K562 (cell line): ENCODE measurements at regions not wholly inside any gene's neighbourhood (a gene's known extent, or its start where the extent isn't known, plus 50 kb on each side); places are given as distances from the start of the nearest gene placed in this dataset.

ENCODE experiments used
- KDM1A ChIP-seq, 2 experiments: fragments of 450-650 bp; IDR thresholded peaks; 2 replicates each; pipeline ENCODE4 v1.6.1; 2016; ENCODE audit warnings: mild to moderate bottlenecking in 2 of 2
- NFE2L1 ChIP-seq: fragments of 450-650 bp; IDR thresholded peaks from 2 replicates; pipeline ENCODE4 v1.6.1; 2016; ENCODE audit warnings: missing genetic modification characterization, low read depth, mild to moderate bottlenecking, missing compliant biosample characterization, moderate library complexity, borderline replicate concordance
- POLR2AphosphoS2 ChIP-seq: IDR thresholded peaks from 2 replicates; pipeline ENCODE4 v1.6.1; 2012; ENCODE audit warnings: low read length, improper control_type of control experiment
- POLR2AphosphoS5 ChIP-seq: IDR thresholded peaks from 2 replicates; pipeline ENCODE4 v1.6.1; 2011; ENCODE audit warnings: mild to moderate bottlenecking, low read depth, low read length, moderate library complexity; ENCODE audit not compliant: control insufficient read depth, insufficient read depth
- RFX5 ChIP-seq: IDR thresholded peaks from 2 replicates; pipeline ENCODE4 v1.6.1; 2011; ENCODE audit warnings: low read depth, mild to moderate bottlenecking, improper control_type of control experiment, low read length
- ZFX ChIP-seq: sonication (generic); formaldehyde crosslinking; IDR thresholded peaks from 2 replicates; pipeline ENCODE4 v1.8.0; 2022; ENCODE audit warnings: mild to moderate bottlenecking, missing genetic modification reagents, moderate library complexity
- ZZZ3 ChIP-seq: fragments of 450-650 bp; IDR thresholded peaks from 2 replicates; pipeline ENCODE4 v1.6.1; 2016; ENCODE audit warnings: antibody characterized with exemption, mild to moderate bottlenecking, moderate library complexity
- TF ChIP-seq, protein P1 (sequence below): fragments of 250-450 bp; sonication (Bioruptor Pico); IDR thresholded peaks from 2 replicates; pipeline ENCODE4 v1.8.0; 2021; ENCODE audit warnings: moderate library complexity, mild to moderate bottlenecking, inconsistent platforms
- TF ChIP-seq, protein P2 (sequence below), 2 experiments: fragments of 450-650 bp; formaldehyde crosslinking in 1 of 2; IDR thresholded peaks; 2 replicates each; pipeline versions ENCODE4 v1.4.0 to v1.6.1; 2014 to 2020; ENCODE audit warnings: mild to moderate bottlenecking in 2 of 2, borderline replicate concordance in 1 of 2, low read depth in 1 of 2
- TF ChIP-seq, protein P3 (sequence below): fragments of 250-450 bp; sonication (Bioruptor Pico); IDR thresholded peaks from 2 replicates; pipeline ENCODE4 v1.8.0; 2022; ENCODE audit warnings: inconsistent platforms
- TF ChIP-seq, protein P4 (sequence below): sonication (generic); formaldehyde crosslinking; IDR thresholded peaks from 2 replicates; pipeline ENCODE4 v1.8.0; 2022; ENCODE audit warnings: missing genetic modification reagents, mild to moderate bottlenecking, borderline replicate concordance
- TF ChIP-seq, protein P5 (sequence below): fragments of 450-650 bp; IDR thresholded peaks from 2 replicates; pipeline ENCODE4 v1.7.1; 2018; ENCODE audit warnings: mild to moderate bottlenecking, low read depth; ENCODE audit not compliant: partially characterized antibody
- TF ChIP-seq, protein P6 (sequence below): fragments of 450-650 bp; IDR thresholded peaks from 2 replicates; pipeline ENCODE4 v1.6.1; 2016; ENCODE audit warnings: missing biosample characterization, missing genetic modification characterization

DNA sequence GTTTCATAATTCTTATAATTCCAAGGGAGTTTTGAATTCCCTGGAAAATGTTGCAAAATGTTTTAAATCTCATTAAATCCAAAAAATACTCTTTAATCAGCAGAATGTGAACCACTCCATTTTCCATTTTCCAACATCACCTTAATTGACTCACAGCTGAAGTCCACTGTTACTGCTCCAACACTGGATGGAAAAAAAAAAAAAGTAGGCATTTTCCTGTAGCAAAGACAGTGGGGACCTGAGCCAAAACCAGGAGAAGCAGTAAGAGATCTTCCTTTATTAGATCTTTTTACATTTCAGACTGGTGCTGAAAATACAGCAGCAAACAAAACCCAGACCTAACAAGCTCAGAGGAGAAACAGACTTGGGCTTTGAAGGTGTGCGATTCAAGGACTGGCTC lies 62.4 kb upstream of the SPATS2L start:
- TF ChIP-seq RFX5 (no peak), ZFX (no peak), ZZZ3 (no peak), NFE2L1 (no peak), POLR2AphosphoS2 (no peak), KDM1A (IDR thresholded peaks at IDR 0.05) (no peak), POLR2AphosphoS5 (no peak)
- TF ChIP-seq, protein P1, sequence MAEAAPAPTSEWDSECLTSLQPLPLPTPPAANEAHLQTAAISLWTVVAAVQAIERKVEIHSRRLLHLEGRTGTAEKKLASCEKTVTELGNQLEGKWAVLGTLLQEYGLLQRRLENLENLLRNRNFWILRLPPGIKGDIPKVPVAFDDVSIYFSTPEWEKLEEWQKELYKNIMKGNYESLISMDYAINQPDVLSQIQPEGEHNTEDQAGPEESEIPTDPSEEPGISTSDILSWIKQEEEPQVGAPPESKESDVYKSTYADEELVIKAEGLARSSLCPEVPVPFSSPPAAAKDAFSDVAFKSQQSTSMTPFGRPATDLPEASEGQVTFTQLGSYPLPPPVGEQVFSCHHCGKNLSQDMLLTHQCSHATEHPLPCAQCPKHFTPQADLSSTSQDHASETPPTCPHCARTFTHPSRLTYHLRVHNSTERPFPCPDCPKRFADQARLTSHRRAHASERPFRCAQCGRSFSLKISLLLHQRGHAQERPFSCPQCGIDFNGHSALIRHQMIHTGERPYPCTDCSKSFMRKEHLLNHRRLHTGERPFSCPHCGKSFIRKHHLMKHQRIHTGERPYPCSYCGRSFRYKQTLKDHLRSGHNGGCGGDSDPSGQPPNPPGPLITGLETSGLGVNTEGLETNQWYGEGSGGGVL, result no peak
- TF ChIP-seq, protein P2, sequence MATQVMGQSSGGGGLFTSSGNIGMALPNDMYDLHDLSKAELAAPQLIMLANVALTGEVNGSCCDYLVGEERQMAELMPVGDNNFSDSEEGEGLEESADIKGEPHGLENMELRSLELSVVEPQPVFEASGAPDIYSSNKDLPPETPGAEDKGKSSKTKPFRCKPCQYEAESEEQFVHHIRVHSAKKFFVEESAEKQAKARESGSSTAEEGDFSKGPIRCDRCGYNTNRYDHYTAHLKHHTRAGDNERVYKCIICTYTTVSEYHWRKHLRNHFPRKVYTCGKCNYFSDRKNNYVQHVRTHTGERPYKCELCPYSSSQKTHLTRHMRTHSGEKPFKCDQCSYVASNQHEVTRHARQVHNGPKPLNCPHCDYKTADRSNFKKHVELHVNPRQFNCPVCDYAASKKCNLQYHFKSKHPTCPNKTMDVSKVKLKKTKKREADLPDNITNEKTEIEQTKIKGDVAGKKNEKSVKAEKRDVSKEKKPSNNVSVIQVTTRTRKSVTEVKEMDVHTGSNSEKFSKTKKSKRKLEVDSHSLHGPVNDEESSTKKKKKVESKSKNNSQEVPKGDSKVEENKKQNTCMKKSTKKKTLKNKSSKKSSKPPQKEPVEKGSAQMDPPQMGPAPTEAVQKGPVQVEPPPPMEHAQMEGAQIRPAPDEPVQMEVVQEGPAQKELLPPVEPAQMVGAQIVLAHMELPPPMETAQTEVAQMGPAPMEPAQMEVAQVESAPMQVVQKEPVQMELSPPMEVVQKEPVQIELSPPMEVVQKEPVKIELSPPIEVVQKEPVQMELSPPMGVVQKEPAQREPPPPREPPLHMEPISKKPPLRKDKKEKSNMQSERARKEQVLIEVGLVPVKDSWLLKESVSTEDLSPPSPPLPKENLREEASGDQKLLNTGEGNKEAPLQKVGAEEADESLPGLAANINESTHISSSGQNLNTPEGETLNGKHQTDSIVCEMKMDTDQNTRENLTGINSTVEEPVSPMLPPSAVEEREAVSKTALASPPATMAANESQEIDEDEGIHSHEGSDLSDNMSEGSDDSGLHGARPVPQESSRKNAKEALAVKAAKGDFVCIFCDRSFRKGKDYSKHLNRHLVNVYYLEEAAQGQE (IDR thresholded peaks at IDR 0.05; ENCODE audit: borderline replicate concordance), result no peak
- TF ChIP-seq, protein P2 (CRISPR knock-in tag; IDR thresholded peaks at IDR 0.05; ENCODE audit: low read depth), result no peak
- TF ChIP-seq, protein P3, sequence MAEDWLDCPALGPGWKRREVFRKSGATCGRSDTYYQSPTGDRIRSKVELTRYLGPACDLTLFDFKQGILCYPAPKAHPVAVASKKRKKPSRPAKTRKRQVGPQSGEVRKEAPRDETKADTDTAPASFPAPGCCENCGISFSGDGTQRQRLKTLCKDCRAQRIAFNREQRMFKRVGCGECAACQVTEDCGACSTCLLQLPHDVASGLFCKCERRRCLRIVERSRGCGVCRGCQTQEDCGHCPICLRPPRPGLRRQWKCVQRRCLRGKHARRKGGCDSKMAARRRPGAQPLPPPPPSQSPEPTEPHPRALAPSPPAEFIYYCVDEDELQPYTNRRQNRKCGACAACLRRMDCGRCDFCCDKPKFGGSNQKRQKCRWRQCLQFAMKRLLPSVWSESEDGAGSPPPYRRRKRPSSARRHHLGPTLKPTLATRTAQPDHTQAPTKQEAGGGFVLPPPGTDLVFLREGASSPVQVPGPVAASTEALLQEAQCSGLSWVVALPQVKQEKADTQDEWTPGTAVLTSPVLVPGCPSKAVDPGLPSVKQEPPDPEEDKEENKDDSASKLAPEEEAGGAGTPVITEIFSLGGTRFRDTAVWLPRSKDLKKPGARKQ (CRISPR knock-in tag), result no peak
- TF ChIP-seq, protein P4, sequence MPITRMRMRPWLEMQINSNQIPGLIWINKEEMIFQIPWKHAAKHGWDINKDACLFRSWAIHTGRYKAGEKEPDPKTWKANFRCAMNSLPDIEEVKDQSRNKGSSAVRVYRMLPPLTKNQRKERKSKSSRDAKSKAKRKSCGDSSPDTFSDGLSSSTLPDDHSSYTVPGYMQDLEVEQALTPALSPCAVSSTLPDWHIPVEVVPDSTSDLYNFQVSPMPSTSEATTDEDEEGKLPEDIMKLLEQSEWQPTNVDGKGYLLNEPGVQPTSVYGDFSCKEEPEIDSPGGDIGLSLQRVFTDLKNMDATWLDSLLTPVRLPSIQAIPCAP (CRISPR knock-in tag), result no peak
- TF ChIP-seq, protein P5, sequence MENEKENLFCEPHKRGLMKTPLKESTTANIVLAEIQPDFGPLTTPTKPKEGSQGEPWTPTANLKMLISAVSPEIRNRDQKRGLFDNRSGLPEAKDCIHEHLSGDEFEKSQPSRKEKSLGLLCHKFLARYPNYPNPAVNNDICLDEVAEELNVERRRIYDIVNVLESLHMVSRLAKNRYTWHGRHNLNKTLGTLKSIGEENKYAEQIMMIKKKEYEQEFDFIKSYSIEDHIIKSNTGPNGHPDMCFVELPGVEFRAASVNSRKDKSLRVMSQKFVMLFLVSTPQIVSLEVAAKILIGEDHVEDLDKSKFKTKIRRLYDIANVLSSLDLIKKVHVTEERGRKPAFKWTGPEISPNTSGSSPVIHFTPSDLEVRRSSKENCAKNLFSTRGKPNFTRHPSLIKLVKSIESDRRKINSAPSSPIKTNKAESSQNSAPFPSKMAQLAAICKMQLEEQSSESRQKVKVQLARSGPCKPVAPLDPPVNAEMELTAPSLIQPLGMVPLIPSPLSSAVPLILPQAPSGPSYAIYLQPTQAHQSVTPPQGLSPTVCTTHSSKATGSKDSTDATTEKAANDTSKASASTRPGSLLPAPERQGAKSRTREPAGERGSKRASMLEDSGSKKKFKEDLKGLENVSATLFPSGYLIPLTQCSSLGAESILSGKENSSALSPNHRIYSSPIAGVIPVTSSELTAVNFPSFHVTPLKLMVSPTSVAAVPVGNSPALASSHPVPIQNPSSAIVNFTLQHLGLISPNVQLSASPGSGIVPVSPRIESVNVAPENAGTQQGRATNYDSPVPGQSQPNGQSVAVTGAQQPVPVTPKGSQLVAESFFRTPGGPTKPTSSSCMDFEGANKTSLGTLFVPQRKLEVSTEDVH, result no peak
- TF ChIP-seq, protein P6, sequence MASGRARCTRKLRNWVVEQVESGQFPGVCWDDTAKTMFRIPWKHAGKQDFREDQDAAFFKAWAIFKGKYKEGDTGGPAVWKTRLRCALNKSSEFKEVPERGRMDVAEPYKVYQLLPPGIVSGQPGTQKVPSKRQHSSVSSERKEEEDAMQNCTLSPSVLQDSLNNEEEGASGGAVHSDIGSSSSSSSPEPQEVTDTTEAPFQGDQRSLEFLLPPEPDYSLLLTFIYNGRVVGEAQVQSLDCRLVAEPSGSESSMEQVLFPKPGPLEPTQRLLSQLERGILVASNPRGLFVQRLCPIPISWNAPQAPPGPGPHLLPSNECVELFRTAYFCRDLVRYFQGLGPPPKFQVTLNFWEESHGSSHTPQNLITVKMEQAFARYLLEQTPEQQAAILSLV (tag), result no peak
